GM18870 (cell line): ENCODE measurements at regions not wholly inside any gene's neighbourhood (a gene's known extent, or its start where the extent isn't known, plus 50 kb on each side); places are given as distances from the start of the nearest gene placed in this dataset.
"Not testable (repeated sequence)": the region's sequence is repeated elsewhere in the genome, so short reads cannot be mapped to it uniquely, and the experiment has no call there.

Source experiments
- ATAC-seq: cut with Tn5 transposase; IDR thresholded peaks from one replicate; pipeline ENCODE4 v1.9.1; 2021; ENCODE audit warnings: moderate library complexity; ENCODE audit not compliant: unreplicated experiment

GRCh38 chr6:147958683-147959082, 384.0 kb upstream of the SASH1 start:
- ATAC-seq: no peak

- ATAC-seq: no peak
Observed at GRCh38 chr6:147961481-147962141, 381.0 kb upstream of the SASH1 start.

DNA sequence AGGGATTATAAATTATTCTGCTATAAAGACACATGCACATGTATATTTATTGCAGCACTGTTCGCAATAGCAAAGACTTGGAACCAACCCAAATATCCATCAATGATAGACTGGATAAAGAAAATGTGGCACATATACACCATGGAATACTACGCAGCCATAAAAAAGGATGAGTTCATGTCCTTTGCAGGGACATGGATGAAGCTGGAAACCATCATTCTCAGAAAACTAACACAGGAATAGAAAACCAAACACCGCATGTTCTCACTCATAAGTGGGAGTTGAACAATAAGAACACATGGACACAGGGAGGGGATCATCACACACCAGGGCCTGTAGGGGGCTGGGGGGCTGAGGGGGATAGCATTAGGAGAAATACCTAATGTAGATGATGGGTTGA, 377.2 kb upstream of the SASH1 start:
- ATAC-seq: not testable (repeated sequence)

GRCh38 chr6:147970970-147971369, 371.7 kb upstream of the SASH1 start:
- ATAC-seq: no peak

DNA sequence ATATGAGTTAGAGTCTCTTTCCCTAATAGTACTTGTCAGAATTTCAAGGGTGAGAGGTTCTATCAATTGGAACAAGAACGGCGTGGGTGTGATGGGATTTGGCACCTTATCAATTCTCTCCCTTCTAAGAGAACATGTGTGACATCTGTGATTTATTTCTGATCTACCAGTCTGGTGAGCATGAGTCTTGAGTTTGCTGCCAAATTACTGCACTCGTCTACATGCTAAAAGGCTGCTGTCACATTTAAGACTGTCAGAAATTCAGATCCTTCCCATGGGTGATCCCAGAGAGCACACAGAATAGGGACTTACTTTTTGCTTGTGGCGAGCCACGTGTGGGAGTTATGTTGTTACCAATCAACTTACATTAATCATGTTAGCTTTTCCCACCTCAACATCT, 370.2 kb upstream of the SASH1 start:
- no peak for ATAC-seq

GRCh38 chr6:147973806-147974205, 368.8 kb upstream of the SASH1 start:
- no peak for ATAC-seq

DNA sequence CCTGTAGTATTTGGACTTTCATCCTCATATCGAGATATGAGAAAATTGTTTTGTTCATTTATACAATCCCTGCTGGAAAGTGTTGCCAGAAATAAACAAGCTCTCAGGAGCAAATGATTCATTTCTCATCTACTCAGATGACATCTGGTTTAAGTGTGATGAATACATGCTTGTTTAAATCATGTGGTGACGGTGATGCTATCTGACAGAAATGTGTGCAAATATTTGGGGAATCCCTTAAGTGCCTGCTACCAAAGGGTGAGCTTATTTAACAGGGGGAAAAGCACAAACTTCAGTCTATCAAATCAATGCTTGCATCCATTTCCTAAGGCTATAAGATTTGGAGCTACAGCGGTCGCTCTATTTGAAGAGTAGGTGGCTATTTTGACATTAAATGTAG, 368.3 kb upstream of the SASH1 start:
- no peak for ATAC-seq

DNA sequence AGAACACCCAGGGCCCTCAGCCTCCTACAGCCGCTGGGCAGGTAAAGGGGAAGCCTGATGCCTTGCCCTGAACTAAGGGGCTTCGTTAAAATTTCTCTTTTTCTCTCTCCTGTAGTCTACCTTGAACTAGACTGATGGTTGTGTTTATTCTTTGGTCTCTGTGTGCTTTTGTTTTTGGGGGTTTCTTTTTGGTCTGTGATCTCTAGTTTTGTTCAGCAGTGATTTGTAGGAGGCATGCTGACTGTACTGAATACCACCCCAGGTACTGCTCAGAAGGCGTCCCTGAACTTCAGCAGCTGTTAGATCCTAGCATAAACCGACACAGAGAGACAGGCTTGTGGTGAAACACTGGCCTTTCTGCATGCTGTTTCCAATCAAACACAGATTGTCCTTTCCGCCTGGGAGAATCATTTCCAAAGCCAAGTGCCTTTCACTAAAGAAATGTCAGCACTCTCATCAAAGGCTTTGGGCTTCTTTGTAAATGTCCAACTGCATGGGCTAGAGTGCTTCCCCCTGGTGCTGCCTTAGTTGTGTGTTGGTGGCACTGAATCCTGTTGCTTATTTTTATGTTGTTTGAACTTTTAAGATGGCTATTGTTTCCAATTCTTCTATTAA, 364.7 kb upstream of the SASH1 start:
- ATAC-seq: no peak

GRCh38 chr6:147979966-147980365, 362.7 kb upstream of the SASH1 start:
- ATAC-seq: no peak

- no peak for ATAC-seq
Observed at GRCh38 chr6:147983581-147984366, 358.9 kb upstream of the SASH1 start.

DNA sequence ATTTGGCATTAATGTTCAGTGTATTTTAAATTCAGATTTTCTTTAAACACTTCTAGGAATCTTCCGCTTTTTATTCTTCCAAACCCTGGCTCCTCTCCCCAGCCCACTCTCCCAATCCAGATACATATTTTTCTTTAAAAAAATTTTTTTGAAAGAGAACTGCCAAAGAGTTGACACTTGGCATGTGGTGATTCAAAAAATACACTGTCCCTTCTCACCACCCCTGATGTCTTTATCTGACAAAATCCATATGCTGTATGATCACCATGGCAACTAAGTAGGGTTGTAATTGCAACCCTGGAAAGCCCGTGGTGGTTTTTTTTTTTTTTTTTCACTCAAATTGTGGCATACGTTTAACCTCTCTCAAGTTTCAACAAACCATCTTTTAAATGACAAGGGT, 355.8 kb upstream of the SASH1 start:
- no peak for ATAC-seq

DNA sequence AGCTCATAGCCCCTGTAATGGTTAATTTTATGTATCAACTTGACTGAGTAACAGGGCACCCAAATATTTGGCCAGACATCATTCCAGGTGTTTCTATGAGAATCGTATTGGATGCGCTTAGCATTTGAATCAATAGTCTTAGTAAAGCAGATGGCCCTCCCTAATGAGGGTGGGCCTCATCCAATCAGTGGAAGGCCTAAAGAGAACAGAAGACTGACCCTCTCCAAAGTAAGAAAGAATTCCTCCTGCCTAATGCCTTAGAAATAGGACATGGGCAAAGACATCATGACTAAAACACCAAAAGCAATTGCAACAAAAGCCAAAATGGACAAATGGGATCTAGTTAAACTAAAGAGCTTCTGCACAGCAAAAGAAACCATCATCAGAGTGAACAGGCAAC, 352.5 kb upstream of the SASH1 start:
- ATAC-seq: no peak

DNA sequence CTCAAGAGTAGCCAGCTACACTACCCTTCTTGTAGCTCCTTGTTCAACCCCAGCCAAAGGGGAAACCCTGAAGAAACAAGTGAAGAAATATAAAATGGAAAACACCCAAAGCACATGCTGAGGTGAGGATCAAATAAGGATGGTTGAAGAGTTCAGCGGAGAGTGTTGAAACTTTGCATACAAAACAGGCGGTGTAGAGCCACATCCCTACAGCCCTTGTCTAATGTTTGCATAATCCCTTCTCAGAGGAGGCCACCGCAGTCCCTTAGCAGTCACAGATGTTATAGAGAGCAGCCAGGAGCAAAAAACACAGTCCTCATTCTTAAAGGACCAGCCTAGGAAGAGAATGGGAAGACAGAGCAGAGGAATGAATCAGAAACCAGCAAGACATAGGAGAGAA, 350.7 kb upstream of the SASH1 start:
- no peak for ATAC-seq

DNA sequence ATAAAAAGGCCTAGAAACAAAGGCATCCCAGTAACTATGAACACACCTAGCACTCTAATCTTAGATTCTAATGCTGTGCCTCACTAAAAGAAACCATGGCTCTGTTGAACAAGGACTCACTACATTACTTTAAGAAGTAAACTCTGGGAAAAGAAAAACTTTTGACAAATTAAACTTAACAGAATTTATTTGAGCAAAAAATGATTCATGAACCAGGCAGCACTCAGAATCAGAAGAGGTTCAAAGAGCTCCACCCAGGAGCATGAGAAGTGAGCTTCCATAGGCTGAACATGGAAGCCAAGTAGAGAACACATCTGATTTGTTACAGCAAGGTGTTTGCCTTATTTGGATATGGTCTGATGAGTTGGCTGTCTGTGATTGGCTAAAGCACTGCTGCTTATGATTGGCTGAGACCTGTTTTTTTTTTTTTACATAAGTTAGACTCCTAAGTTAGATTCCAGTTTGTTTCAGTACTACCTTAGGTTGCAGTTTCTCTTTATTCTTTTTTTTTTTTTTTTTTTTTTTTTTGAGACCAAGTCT, 343.6 kb upstream of the SASH1 start:
- ATAC-seq: no peak

DNA sequence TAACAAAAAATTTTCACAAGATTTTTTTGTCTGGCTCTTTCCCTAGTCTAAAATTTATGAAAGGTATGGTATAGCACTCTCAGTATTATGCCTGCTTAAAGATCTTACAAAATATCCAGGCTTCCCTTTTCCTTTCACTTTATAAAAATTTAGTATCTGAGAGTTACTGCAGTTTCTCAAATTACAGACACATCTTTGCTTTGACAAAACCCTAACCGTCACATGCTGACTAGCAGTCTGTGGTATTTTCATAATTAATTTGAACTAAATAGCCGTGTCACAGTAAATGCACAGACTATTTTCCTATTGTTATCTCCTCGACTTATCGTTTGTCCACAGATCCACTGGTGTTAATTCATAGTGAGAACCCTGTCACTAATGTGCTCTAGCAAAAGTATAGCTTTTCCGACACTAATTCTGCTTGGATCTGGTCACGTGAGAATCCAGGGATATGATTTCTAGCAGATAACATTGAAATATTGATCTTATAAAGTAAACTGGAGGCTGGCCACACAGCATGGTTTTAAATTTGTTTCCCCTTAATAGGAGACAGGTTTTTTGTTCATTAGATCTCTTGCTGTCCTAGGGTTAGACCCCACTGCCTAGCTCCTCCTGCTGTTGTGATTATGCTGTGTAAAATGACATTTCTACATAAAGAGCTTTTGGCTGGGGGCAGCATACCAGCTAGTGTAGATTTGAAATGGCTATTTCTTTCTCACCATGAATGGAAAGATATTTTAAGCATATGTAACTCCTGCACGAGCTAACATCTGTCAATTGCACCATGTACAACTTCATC, 340.6 kb upstream of the SASH1 start:
- no peak for ATAC-seq

DNA sequence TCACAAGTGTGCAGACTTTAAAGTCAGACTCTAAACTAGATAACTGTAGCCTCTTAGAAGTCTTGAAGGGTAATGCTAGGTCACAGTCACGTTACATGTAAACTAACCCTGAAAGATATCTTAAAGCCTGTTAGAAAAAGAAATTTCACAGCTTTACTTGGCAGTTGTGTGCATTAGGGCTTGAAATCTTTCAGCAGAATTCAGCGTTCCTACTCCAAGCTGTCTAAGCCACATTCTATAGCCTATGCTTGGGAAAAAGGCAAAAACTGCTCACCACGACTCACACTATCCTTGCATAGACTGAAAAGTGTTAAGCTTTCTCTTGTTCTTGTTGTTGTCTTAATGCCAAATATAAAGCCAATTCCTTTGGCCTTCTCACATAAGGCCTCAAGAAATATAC, 338.0 kb upstream of the SASH1 start:
- ATAC-seq: no peak

- no peak for ATAC-seq
Observed at GRCh38 chr6:148005806-148006205, 336.8 kb upstream of the SASH1 start.

DNA sequence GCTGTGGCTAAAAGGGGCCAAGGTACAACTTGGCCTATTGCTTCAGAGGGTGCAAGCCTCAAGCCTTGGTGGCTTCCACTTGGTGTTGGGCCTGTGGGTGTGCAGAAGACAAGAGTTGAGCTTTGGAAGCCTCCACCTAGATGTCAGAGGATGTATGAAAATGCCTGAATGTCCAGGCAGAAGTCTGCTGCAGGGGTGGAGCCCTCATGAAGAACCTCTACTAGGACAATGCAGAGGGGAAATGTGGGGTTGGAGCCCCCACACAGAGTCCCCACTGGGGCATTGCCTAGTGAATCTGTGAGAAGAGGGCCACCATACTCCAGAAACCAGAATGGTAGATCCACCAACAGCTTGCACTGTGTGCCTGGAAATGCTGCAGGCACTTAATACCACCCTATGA, 332.1 kb upstream of the SASH1 start:
- not testable (repeated sequence) for ATAC-seq

- ATAC-seq: no peak
Observed at GRCh38 chr6:148016013-148016412, 326.6 kb upstream of the SASH1 start.

DNA sequence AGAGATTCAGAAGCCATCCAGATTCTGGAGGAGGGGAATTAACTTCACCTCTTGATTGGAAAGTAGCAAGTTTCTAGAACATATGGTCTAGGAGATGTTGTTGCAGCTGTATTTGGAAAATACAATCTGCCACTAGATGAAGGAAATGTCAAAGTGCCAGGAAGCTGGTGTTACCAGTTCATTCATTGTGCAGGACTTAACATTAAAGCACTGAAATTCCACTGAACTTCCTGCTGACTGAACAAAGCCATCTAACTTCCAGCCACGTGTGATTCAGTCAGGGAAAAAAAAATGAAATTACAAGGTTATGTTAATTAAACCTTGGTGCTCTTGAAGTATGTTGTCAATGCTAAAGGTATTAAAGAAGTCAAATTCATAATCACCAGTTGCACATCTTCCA, 321.5 kb upstream of the SASH1 start:
- ATAC-seq: no peak

- ATAC-seq: no peak
Observed at GRCh38 chr6:148021699-148022098, 320.9 kb upstream of the SASH1 start.
